ENCODE measurements at regions not wholly inside any gene's neighbourhood (a gene's known extent, or its start where the extent isn't known, plus 50 kb on each side); places are given as distances from the start of the nearest gene placed in this dataset.

DNA sequence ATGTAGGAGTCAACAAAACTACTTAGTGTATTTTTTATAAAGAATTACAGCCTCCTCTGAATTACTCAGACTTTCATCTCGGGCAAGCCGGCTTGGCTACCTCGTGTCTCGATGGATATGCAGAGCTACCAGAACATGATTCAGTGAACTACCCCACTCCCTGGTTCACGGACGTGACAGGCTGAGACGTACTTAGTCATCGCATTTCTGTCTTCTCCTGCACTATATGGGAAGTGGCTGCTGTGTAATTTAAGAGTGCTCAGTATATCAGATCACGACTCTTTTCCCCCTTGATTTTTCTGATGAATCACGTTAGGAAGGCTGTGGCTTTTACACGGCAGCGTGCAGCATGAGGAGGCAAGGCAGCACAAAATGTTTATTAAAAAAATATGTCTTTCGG is 302.7 kb upstream of the ZFP64 start:
- TF ChIP-seq, protein P1, sequence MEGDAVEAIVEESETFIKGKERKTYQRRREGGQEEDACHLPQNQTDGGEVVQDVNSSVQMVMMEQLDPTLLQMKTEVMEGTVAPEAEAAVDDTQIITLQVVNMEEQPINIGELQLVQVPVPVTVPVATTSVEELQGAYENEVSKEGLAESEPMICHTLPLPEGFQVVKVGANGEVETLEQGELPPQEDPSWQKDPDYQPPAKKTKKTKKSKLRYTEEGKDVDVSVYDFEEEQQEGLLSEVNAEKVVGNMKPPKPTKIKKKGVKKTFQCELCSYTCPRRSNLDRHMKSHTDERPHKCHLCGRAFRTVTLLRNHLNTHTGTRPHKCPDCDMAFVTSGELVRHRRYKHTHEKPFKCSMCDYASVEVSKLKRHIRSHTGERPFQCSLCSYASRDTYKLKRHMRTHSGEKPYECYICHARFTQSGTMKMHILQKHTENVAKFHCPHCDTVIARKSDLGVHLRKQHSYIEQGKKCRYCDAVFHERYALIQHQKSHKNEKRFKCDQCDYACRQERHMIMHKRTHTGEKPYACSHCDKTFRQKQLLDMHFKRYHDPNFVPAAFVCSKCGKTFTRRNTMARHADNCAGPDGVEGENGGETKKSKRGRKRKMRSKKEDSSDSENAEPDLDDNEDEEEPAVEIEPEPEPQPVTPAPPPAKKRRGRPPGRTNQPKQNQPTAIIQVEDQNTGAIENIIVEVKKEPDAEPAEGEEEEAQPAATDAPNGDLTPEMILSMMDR (IDR thresholded peaks at IDR 0.05), result no peak
- Mint-ChIP-seq H3K4me3 (peak overlapping the region; percentile 20), H3K27me3 (ENCODE audit: low read depth, poor library complexity) (peaks cover 7% of the 10 kb centered on the region), H3K36me3 (ENCODE audit: low read depth) (no peaks in the 10 kb centered on the region), H3K27ac (peak overlapping the region; percentile 88), H3K4me1 (peaks cover 39% of the 10 kb centered on the region), H3K9me3 (peaks cover 6% of the 10 kb centered on the region)
- DNase-seq, result no peak

DNA sequence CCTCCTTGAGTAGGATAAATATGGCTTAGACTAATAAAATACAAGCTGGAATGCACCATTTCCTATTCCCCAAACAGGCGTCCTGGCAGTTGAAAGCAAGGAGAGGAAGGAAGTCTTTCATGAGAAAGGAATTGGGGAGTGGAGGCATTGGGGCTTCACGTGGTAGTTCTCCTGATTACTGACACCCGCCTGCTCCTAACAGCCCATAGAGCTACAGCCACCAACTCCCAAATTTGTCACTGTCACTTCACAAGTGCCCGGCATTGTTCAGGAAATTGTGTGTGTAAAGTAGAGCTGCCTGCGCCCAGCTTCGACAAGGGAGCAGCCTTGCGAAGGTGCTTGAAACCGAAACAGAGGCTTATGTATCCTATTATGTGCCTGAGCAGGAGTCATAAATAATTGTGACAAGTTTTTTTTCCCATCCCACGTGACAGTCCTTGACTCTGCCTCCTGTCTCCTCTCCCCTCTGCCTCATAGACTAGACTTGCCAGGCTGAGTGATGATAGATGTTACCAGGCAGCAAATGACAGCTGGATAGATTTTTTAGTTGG is 301.7 kb upstream of the ZFP64 start:
- peak overlapping the region; percentile 67 for H3K4me3 Mint-ChIP-seq
- no peaks in the 10 kb centered on the region for H3K36me3 Mint-ChIP-seq (ENCODE audit: low read depth)
- H3K4me1 Mint-ChIP-seq, result peaks cover 39% of the 10 kb centered on the region
- peaks cover 7% of the 10 kb centered on the region for H3K27me3 Mint-ChIP-seq (ENCODE audit: low read depth, poor library complexity)
- peak; percentile 53 for DNase-seq
- TF ChIP-seq, protein P1 (IDR thresholded peaks at IDR 0.05), result no peak
- H3K27ac Mint-ChIP-seq, result peak overlapping the region; percentile 92
- peaks cover 6% of the 10 kb centered on the region for H3K9me3 Mint-ChIP-seq

DNA sequence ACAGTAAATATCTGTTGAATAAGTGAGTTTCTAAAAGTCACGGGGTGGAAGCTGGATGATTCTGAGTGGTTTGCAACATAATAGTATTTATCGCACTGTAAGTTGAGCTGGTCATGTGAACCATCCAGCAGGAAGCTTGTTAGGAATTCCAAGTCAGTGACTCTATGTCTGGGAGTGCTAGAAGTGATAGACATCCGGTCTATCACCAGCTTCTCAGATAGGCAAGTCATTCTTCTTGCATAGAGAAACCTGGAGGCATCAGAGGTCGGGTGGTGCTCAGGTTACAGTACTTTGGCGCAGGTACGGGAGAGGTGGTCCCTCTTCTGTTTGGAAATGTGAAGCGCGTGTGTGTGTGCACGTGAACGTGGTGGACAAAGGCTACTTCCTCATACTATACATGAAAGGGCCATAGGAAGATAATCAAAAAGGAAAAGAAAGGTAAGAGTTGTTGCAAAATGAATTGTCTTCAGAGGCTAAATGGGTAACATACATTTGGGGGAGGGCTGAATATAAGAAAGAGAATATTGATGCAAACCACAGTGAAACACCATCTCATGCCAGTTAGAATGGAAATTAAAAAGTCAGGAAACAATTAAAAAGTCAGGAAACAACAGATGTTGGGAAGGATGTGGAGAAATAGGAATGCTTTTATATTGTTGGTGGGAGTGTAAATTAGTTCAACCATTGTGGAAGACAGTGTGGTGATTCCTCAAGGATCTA is 299.3 kb upstream of the ZFP64 start:
- TF ChIP-seq, protein P1 (IDR thresholded peaks at IDR 0.05), result no peak
- Mint-ChIP-seq H3K9me3 (peaks cover 6% of the 10 kb centered on the region), H3K27ac (peak overlapping the region; percentile 43), H3K36me3 (ENCODE audit: low read depth) (no peaks in the 10 kb centered on the region), H3K4me1 (peaks cover 39% of the 10 kb centered on the region), H3K27me3 (ENCODE audit: low read depth, poor library complexity) (peaks cover 3% of the 10 kb centered on the region), H3K4me3 (no peak overlapping the region)
- DNase-seq, result no peak

DNA sequence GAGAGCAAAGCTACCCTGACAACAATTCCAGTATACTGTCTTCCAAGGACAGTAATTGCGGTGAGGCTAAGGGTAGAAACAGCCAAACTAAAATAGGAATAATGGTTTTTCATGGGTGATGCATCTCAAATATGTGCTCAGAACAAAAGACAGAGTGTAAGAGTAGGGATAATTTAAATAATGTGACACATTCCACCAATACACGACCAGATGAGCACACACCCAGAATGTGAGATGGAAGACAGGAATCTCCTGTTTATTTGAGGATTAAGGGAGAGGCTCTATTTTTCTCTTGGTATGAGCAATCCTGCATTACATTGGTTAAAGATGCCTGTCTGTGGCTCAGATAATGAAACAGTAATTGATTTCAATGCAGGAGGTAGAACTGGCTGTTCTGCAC is 292.9 kb upstream of the ZFP64 start:
- H3K4me3 Mint-ChIP-seq, result no peak overlapping the region
- peaks cover 5% of the 10 kb centered on the region for H3K9me3 Mint-ChIP-seq
- H3K36me3 Mint-ChIP-seq (ENCODE audit: low read depth), result peaks cover 6% of the 10 kb centered on the region
- TF ChIP-seq, protein P1 (IDR thresholded peaks at IDR 0.05), result no peak
- H3K27ac Mint-ChIP-seq, result no peak overlapping the region
- peaks cover 12% of the 10 kb centered on the region for H3K4me1 Mint-ChIP-seq
- no peaks in the 10 kb centered on the region for H3K27me3 Mint-ChIP-seq (ENCODE audit: low read depth, poor library complexity)
- DNase-seq, result no peak

DNA sequence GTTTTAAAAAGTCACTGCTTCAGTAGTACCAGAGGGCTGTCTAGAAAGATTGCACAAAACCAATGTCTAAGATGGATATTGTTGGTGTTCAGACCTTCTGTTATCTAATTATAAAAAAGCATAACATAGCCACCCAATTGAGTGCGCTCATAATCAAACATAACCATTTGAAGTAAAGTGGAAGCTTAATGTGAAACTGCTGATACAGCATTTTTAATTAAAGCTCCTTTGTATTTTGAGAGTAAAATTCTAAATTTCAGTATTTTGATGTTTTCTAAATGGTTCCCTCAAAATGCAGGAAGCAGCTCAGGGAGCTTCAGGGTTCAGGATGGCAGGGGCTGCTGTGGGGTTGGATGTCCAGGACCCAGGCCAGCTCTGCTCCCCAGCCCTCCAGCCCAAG is 291.8 kb upstream of the ZFP64 start:
- Mint-ChIP-seq H3K36me3 (ENCODE audit: low read depth) (peaks cover 10% of the 10 kb centered on the region), H3K27me3 (ENCODE audit: low read depth, poor library complexity) (no peaks in the 10 kb centered on the region), H3K4me3 (no peak overlapping the region), H3K27ac (no peak overlapping the region), H3K4me1 (peaks cover 12% of the 10 kb centered on the region), H3K9me3 (peaks cover 8% of the 10 kb centered on the region)
- DNase-seq, result no peak
- TF ChIP-seq, protein P1 (IDR thresholded peaks at IDR 0.05), result no peak

DNA sequence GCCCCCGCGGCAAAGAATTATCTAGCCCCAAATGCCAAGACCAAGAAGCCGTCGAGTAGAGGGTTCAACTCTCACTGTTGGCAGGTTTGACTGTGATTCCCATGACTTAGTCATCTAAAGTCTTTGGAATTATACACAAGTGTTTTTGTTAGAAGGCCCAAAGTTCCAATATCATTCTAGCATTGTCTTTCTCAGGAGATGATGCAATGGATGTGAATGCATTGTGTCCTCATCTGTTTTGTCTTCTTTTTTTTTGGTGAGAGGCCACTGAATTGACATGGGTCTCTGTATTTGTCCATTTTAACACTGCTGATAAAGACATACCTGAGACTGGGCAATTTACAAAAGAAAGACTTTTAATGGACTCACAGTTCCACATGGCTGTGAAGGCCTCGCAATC is 290.5 kb upstream of the ZFP64 start:
- Mint-ChIP-seq H3K4me1 (peaks cover 13% of the 10 kb centered on the region), H3K36me3 (ENCODE audit: low read depth) (peaks cover 10% of the 10 kb centered on the region), H3K27me3 (ENCODE audit: low read depth, poor library complexity) (no peaks in the 10 kb centered on the region), H3K4me3 (no peak overlapping the region), H3K9me3 (peaks cover 8% of the 10 kb centered on the region), H3K27ac (no peak overlapping the region)
- no peak for DNase-seq
- TF ChIP-seq, protein P1 (IDR thresholded peaks at IDR 0.05), result no peak

Measured in nephron progenitor cell (in vitro differentiated cells).